ENCODE measurements at regions not wholly inside any gene's neighbourhood (a gene's known extent, or its start where the extent isn't known, plus 50 kb on each side); places are given as distances from the start of the nearest gene placed in this dataset.

DNA sequence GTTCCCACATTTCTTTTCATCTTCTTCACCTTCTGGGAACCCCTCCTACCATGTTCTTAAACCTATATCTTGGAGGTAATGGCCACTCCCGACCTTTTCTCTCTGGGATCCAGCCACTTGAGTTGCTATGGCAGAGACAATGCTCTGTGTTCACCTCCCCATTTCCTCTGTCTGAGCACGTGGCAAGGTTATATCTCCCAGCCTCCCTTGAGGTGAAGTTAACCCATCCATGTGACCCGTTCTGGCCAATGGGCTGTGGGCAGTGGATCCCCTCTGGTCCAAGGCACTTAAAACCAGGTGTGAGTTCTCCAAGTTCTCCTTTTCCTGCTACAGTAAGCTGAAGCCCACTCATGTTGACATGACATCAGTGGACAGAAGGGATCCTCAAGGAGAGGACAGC lies 261.4 kb downstream of the LRFN2 start:
- TF ChIP-seq, protein P1, sequence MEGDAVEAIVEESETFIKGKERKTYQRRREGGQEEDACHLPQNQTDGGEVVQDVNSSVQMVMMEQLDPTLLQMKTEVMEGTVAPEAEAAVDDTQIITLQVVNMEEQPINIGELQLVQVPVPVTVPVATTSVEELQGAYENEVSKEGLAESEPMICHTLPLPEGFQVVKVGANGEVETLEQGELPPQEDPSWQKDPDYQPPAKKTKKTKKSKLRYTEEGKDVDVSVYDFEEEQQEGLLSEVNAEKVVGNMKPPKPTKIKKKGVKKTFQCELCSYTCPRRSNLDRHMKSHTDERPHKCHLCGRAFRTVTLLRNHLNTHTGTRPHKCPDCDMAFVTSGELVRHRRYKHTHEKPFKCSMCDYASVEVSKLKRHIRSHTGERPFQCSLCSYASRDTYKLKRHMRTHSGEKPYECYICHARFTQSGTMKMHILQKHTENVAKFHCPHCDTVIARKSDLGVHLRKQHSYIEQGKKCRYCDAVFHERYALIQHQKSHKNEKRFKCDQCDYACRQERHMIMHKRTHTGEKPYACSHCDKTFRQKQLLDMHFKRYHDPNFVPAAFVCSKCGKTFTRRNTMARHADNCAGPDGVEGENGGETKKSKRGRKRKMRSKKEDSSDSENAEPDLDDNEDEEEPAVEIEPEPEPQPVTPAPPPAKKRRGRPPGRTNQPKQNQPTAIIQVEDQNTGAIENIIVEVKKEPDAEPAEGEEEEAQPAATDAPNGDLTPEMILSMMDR (IDR thresholded peaks at IDR 0.05) = no peak
- TF ChIP-seq POLR2A (IDR thresholded peaks at IDR 0.05) = no peak

Measured in lower leg skin (tissue), 3 donors.